Right ventricle myocardium superior (tissue), 1 donor: ENCODE measurements at regions not wholly inside any gene's neighbourhood (a gene's known extent, or its start where the extent isn't known, plus 50 kb on each side); places are given as distances from the start of the nearest gene placed in this dataset.

Experiments used
- ATAC-seq: fragments of 200-7000 bp; cut with Tn5 transposase; one replicate; pipeline ENCODE4 v1.9.1; 2020; ENCODE audit warnings: mild to moderate bottlenecking; ENCODE audit not compliant: poor library complexity
- DNase-seq: peaks from one replicate; pipeline ENCODE4 v3.0.0-alpha.2; 2020
- intact Hi-C: fragments of 100-400 bp; cut with DNase I; formaldehyde crosslinking; loops from one replicate; pipeline ENCODE4 v1.11.2; 2022
- donor health status: DM: no; HTN: yes; CAD: no; lungs with severe emphysema.

DNA sequence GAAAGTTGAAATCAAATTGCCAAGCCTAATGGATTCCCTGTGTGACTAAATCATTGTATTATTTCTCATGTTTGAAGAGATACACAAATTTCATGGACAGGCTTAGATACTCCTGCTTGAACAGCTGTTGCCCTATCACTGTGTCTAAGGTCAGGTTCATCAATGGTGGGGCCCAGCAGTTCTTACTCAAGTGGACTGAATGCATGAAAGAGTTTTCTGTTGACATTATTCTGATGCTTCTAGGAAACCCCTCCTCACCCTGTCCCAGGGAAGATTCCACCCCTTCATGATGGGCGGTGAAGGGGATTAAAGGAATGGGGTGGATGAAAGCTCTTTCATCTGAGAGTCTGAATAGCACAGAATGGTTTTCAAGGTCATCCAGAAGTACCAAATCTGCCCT is 148.8 kb downstream of the INO80D start:
- intact Hi-C loops = no loop called here
- DNase-seq (no peak), ATAC-seq (no peak)

DNA sequence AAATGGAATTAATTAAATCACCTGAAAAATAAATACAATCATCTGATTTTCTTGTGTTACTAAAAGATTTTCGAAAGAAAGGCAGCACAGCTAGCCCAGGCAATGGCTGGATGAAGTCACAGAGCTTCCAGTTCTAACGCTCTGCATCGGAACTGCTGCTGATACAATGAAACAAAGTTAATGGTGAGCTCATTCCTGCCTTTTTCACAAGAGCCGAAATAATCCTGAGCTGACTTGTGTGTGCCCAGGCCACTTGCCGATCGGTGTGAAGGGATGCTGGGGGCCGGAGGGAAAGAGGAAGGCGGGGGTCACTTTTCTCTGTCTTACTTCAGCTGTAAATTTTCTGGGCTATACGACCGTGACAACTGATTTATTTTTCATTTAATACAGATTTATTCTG is 149.5 kb downstream of the INO80D start:
- intact Hi-C loops = no loop called here
- no peak for ATAC-seq
- DNase-seq = no peak

DNA sequence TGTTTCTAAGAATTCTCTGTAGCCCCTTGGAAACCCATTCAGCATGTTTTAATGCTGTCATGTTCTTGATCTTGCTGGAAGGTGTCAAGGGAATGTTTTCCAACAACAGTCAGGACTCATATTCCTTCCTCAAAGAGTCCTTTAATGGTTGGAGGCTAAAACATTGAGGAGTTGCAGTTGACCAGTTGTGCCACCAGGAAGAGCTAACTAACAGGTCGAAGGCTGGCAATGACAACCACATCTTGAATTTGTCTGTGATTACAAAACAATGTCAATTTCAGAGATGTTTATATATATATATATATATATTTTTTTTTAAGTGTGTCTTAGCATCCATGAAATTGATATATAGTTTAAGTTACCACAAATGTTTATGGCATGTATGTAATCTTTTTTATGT is 151.5 kb downstream of the INO80D start:
- intact Hi-C loops = no loop called here
- no peak for ATAC-seq

DNA sequence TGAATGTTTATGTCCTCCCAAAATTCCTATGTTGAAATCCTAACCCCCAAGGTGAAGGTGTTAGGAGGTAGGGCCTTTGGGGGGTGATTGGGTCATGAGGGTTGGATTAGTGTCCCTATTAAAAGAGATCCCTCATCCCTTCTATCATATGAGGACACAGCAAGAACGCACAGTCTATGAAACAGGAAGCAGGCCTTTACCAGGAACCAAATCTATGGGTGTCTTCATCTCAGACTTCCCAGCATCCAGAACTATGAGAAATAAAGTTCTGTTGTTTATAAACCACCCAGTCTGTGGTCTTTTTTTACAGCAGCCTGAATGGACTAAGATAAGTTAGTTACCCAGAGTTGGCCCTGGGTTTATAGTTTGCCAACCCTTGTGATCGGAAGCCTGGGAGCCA is 153.1 kb downstream of the INO80D start:
- no peak for DNase-seq
- intact Hi-C loops = no loop called here
- ATAC-seq = no peak

More for the DNA sequence above, 151.5 kb downstream of the INO80D start:
- no peak for DNase-seq

DNA sequence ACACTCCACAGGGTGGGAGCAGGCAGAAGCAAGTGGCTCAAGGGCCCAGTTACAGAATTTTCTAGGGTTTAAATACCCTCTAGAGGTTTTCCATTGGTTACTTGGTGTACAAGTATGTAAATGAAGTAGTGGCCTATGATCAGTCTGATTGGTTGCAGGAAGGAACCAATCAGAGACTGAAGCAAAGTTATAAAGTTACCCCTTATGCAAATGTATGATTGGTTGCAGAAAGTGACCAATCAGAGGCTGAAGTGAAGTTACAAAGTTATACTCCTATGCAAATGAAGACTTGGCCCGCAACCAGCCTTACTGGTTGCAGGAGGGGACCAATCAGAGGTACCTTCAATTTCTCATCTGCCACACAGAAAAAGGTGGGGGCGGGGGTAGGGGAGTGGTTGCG is 154.6 kb downstream of the INO80D start:
- ATAC-seq (no peak), DNase-seq (no peak)
- intact Hi-C loops = no loop called here

DNA sequence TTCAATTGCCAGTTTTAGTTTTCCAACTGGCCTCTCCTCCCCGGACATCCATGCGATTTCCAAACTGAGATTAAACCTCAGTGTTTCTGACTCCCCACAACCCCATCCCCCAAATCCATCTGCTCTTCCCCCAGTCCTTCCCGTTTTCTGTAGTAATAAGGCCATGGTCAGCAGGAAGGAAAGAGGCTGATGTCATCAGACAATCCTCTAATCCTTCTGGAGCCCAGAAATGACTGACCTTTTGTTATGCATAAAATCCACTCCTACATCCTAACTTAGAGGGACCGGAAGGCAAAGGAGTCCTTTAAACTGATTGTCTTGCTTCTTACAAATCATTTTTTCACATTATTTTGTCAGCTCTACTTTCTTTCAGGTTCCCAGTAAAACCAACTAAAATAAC is 155.8 kb downstream of the INO80D start:
- no peak for DNase-seq

DNA sequence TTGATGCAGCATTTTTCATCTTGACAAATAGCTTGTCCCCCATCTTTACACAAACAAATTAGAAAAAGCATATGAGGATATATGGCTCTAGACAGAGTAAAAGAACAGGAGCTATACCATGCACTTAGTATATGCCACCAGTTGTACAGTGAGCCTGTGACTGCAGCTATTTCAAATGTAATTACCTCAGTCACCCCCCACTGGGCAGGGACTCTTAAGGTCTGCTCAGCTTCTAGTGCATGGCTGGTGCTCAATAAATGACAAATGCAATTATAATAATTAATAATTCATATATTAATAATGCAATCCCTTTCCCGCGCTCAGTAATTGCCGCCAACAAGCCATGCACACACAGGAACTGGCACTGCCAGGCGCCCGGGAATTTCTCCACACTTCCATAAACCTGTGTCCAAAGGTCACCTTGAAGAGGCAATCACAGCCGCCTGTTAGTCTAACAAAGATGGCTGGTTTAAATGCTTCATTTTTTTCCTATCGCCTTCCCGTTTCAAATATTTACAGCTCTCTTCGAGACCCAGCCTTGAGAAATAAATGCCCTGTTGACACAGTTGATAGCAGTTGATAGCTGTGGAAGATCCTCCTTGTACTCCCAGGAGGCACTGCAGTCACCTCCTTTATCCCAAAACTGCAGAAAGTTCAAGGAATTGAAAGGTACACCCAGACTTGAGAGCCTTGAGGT is 156.6 kb downstream of the INO80D start:
- intact Hi-C loops = loop anchor here (10.0 kb wide), 1 partner anchor 155 kb away; no protein-coding TSS in a partner anchor
- no peak for ATAC-seq
- DNase-seq = no peak

More for the DNA sequence above, 155.8 kb downstream of the INO80D start:
- intact Hi-C loops = no loop called here
- no peak for ATAC-seq

DNA sequence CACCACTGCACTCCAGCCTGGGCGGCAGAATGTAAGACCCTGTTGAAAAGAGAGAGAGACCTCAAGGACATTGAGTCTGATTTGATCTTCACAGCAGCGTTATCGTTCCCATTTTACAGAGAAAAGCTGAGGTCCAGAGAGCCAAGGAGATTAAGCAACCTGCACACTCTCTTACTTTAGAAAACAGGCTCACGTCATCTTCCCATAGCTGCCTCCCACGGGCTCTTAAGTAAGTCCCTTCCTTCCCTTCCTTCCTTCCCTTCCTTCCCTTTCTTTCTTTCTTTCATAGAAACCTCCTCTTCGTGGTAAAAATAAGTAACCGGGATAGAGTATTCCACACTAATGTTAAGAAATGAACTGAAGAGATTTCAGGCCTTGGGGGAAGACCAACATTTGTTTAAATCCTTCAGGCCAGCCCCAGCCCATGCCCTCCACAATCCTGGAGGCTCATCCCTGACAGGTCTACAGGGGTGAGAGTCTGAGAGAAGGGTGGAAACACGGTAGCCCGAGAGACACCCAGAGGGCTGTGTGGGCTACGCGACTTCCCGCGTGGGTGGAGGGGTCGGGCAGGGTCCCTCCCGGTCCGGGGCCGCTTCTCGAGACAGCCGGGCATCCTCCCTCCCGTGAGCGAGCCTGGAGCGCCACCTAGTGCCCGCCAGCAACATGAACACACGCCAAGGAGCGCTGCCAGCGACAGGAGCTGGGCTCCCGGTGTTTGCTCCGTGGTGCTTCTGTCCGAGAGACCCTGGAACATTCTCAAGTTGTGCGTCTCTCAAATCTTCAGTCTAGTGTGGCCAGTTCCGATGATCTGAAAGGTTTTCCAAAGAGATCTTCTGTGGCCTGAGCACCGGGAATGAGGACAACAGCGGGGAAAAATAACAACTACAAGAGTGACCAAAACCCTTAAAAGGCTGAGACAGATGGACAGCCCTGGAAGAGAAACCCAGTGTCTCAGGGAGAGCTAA is 160.3 kb downstream of the INO80D start:
- intact Hi-C loops = loop anchor here (10.0 kb wide), 1 partner anchor 151 kb away; no protein-coding TSS in a partner anchor
- DNase-seq (peak; percentile 86), ATAC-seq (peak; percentile 96)

DNA sequence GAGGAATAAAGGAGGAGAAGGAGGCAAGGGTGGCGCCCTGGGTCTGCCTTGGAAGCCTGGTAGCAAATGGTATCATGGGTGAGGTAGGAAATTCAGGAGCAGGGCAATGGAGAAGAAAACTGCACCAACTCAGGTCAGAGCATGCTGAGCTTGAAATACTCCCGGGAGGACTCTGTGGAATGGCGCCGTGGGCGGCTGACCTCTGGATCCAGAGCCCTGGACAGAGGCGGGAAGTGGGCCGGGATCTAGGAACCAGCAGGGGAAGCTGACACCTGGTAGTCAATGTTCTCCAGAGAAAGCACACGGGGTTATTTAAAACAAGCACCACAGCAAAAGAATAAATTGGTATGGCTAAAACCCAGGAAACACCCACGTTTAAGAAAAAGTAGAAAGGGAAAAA is 161.3 kb downstream of the INO80D start:
- ATAC-seq = no peak
- intact Hi-C loops = loop anchor here (10.0 kb wide), 1 partner anchor 150 kb away; no protein-coding TSS in a partner anchor
- DNase-seq = no peak

DNA sequence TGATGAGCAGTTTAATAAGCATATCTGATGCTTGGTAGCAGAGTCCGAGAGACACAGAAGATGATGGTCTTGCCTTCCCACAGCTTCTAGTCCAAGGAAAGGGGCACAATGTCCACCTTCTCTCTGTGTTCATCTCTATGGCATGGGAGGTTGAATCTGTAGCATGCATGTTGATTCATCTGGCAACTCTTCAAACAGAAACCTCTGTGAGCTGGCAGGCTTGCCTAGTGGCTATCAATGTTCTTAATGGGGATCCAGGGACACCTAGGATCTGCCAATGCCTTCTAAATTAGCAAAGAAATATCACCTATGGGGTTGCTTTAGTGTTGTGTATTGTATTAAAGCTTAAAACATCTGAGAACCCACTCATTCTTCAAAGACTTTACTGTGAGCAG is 170.8 kb downstream of the INO80D start:
- ATAC-seq (peak; percentile 77), DNase-seq (no peak)
- intact Hi-C loops = no loop called here

DNA sequence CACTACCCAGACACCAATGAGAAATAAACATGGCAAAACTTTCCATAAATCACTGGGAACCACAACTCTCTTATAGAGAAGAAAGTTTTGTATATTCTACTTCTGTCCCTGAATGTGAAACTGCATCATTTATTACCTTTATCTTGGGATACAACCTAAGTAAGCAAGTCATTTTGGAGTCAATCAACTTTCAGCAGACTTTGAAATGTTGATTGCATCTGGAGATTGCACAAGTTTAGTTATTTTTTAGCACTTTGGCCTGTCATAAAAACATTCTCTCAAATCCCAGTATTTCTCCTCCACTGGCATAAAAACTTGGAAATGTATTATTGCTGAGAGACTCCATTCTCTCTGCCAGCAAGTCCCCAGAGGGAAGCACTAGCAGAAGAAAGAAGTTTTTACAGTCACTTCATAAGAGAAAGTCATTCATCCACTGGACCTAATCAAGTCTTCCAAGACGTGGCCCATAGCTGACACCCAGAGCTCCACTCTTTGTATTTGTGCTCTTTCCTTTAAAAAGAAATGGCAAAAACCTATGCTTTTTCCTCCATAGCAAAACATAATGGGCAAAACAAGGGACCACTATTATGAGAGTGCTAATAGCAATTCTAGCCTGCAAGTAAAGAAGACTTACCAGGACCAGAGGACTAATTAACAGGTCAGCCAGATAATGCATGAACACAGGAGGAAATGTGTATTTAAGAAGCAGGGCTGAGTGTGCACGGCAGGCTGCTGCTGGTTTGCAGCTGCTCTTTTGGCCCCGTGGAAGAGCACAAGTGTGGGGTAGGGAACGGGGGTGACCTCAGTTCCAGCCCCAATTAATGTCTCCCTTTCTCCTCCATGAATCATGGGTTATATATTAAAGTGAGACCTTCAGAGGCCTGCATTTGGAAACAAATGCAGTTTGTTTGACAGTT is 171.5 kb downstream of the INO80D start:
- ATAC-seq (no peak), DNase-seq (no peak)
- intact Hi-C loops = no loop called here

DNA sequence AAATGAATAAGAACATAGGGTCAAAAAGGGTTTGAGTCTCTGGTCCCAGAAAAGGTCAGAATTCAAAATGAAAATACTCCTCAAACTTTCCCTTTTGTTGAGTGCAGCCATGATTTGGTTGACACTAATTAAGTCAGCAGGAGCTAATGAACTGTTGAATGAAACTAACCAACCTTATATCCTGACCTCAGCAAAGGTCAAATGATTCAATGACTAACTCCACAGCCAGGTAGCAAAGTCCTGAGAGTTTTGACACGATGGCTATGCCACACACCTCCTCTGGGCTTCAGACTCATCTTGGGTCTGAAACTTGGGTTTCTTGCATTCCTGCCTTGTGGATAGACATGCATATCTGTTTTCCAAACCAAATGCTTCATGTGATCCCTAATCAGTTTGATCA is 172.3 kb downstream of the INO80D start:
- intact Hi-C loops = no loop called here
- no peak for DNase-seq
- no peak for ATAC-seq

DNA sequence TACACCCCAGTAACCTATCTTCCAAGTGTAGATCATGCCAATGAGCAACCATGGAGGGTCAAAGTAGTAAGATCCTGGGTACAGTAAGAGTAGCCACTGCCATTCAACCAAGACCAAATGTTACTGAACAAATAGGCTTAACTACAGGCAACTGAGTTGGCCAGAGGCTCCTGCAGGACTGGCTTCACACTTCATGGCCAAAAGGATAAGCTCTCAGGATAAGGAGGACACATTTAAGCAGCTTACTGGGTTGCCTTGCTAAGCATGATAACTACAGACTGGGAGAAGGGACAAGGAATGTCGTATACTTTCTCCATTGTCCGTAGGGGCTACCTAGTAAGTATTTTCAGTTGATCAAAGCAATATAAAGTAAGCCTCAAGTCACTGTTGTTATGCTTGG is 174.7 kb downstream of the INO80D start:
- ATAC-seq = no peak
- intact Hi-C loops = no loop called here
- DNase-seq = no peak

DNA sequence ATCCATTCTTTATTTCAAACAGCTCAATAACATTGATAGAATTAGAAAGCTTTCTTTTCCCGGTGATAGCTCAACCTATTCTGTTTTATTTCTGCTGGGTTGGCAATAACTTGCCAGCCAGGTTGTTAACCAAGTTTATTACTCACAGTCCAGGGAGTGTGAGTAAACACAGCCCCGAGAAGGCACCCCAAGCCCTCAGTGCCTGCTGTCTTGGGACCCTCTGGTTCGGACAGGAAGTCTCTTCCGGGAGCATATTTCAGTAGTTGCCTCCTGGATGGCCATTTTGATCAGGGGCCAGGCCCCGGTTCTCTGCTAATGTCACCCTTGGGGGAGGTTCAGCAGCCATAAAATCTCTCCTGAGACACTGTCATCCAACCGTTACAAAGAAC is 176.8 kb downstream of the INO80D start:
- ATAC-seq = no peak
- DNase-seq = no peak
- intact Hi-C loops = no loop called here

DNA sequence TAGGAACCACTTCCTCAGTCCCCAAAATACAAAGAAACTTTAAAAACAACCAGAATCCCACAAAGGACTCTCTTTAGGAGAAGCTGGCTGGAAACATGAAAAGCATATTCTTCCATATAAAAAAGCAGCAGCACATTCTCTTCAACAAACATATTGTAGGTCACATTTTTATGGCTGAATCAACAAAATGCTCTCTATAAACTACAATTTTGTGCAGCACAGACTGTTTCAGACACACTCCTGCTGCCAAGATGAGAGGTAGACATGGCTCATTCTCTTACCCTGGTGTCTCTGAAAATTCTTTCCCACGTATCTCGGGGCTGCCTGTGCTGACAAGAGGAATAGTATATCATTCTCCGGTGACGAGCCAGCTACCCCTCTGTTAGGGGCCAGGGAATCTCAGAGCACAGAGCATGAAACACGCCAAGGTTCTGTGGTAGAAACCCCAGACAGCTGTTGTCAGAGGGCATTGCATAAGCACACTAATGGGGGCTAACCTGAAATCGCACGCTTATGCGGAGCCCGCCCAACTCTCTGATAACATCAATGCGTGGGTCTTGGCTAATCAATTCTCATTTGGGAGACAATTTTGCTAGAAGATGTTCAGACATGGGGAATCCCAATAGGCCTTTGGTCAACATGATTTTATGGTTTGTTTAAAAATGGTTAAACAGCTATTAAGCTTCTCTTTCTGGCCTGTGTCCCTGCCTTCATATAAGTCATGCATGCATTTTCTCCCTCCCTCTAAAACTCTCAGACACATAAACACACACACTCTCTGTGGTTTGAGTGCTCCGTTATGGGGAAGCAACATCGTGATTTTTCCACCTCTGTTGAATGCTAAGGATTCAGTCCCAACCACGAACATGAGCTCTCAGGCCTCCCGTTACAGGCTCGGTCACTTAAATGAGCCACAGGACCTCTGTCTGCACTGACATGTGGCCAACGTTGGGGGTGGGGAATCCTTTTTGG is 177.5 kb downstream of the INO80D start:
- intact Hi-C loops = no loop called here
- ATAC-seq (no peak), DNase-seq (no peak)

DNA sequence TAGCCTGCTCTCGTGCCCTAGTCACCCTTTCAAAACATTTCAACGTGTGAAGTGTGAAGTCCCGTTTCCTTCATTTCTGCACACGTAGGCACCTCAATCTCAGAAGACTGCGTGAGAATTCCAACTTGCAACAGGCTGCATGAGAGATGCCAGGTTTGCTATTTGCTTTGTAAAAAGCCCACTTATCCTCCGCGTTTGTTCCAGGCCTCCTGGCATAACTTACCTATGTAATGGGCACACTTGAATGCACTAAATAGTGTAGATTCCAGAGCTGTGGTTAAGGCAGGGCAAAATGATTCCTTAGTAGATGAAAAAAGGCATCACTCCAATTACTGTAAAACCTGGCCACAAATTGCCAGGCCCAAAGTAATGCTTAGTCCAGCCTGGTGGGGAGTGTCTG is 179.6 kb downstream of the INO80D start:
- intact Hi-C loops = no loop called here
- DNase-seq (no peak), ATAC-seq (no peak)

DNA sequence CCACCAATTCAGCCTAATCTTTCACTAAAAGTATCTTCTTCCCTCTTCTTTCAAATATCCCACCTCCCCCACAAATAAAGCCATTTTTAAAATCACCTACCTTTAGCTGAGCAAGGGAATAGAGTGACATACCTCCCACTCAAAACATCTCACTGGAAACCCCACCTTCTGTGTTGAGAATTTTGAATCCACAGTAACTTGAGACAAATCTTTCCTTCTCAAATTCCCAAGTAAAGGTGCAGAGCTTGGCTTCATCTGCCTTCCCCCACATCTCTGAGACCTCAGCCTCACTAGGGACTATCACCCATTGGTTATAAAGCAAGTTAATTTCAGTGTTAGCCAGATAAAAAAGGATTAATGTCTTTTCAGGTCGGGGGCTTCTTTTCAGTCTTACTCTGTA is 180.4 kb downstream of the INO80D start:
- intact Hi-C loops = no loop called here
- ATAC-seq = no peak
- DNase-seq = no peak

DNA sequence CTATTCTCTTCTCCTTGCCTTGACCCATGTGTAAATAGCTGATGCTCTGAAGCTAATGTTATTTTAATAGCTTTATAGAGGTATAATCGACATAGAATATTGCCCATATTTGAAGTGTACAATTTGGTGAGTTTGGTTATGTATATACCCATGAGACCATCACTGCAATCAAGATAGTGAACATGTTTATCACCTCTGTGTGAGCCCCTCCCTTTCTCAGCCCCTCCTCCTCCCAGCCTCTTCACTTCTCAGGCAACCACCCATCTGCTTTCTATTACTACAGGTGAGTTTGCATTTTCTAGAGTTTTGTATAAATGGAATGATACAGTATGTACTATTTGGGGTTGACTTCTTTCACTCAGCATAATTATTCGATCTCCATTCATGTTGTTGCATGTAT is 181.1 kb downstream of the INO80D start:
- intact Hi-C loops = no loop called here
- DNase-seq = no peak
- no peak for ATAC-seq
